ENCODE measurements at regions not wholly inside any gene's neighbourhood (a gene's known extent, or its start where the extent isn't known, plus 50 kb on each side); places are given as distances from the start of the nearest gene placed in this dataset.

GRCh38 chr2:120817956-120818325, 82.3 kb downstream of the GLI2 start:
- TF ChIP-seq, protein P1, sequence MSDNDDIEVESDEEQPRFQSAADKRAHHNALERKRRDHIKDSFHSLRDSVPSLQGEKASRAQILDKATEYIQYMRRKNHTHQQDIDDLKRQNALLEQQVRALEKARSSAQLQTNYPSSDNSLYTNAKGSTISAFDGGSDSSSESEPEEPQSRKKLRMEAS (IDR thresholded peaks at IDR 0.05; ENCODE audit: low read depth, low read length), result no peak
- TF ChIP-seq MYC (IDR thresholded peaks at IDR 0.05; ENCODE audit: low read depth, low read length), result no peak
- no peak for TF ChIP-seq CTCF (IDR thresholded peaks at IDR 0.05; ENCODE audit: low read depth, low read length)
- no peak for TF ChIP-seq POLR2A (IDR thresholded peaks at IDR 0.05; ENCODE audit: extremely low read depth, insufficient read length)
- no peak for DNase-seq (ENCODE audit: low read depth)
- H3K4me3 ChIP-seq (ENCODE audit: low read depth, low read length), result no peak overlapping the region

GRCh38 chr2:120818441-120818920, 82.8 kb downstream of the GLI2 start:
- DNase-seq (ENCODE audit: low read depth), result no peak
- H3K4me3 ChIP-seq (ENCODE audit: low read depth, low read length), result no peak overlapping the region
- TF ChIP-seq, protein P1 (IDR thresholded peaks at IDR 0.05; ENCODE audit: low read depth, low read length), result no peak
- TF ChIP-seq POLR2A (IDR thresholded peaks at IDR 0.05; ENCODE audit: extremely low read depth, insufficient read length), result no peak
- TF ChIP-seq MYC (IDR thresholded peaks at IDR 0.05; ENCODE audit: low read depth, low read length), result no peak
- TF ChIP-seq CTCF (IDR thresholded peaks at IDR 0.05; ENCODE audit: low read depth, low read length), result no peak

- TF ChIP-seq POLR2A (IDR thresholded peaks at IDR 0.05; ENCODE audit: extremely low read depth, insufficient read length) (no peak), CTCF (IDR thresholded peaks at IDR 0.05; ENCODE audit: low read depth, low read length) (no peak), MYC (IDR thresholded peaks at IDR 0.05; ENCODE audit: low read depth, low read length) (no peak)
- TF ChIP-seq, protein P1 (IDR thresholded peaks at IDR 0.05; ENCODE audit: low read depth, low read length), result no peak
- no peak overlapping the region for H3K4me3 ChIP-seq (ENCODE audit: low read depth, low read length)
- DNase-seq (ENCODE audit: low read depth), result no peak
Measured at GRCh38 chr2:120819720-120820210, 84.1 kb downstream of the GLI2 start.

DNA sequence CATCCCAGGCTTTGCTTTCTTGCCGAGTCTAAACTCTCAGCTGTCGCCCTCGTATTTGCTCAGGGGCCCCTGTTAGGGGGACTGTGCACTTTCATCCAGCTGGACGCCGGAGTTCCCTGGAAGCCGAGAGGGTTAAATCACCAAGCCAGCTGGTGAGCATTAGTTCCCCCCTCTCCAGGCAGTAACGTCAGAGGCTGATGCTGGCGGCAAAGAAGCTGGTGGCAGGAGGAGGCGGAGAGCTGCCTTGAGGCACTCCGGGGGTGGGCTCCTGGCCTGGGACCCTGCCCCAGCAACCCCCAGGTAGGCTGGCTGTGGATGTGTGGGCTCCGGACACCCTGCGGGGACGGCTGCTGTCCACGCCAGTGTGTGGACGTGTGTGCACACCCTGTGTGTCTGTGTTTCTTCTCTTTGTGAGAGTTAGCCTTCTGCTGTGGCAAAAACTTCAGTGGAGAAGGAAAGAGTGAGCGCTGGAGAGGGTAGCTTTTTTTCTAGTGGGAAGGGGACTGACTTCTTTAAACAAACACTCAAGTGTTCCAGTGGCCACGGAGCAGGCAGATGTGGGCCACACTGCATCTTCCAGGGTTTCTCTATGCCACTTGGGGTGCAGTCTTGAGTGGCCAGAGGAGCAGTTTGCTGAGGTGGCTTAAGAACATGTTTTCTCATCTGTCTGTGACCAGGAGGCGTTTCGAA, 84.7 kb downstream of the GLI2 start:
- no peak for DNase-seq (ENCODE audit: low read depth)
- H3K4me3 ChIP-seq (ENCODE audit: low read depth, low read length), result no peak overlapping the region
- TF ChIP-seq, protein P1 (IDR thresholded peaks at IDR 0.05; ENCODE audit: low read depth, low read length), result no peak
- TF ChIP-seq CTCF (IDR thresholded peaks at IDR 0.05; ENCODE audit: low read depth, low read length), result no peak

- H3K4me3 ChIP-seq (ENCODE audit: low read depth, low read length), result no peak overlapping the region
- TF ChIP-seq CTCF (IDR thresholded peaks at IDR 0.05; ENCODE audit: low read depth, low read length) (no peak), POLR2A (IDR thresholded peaks at IDR 0.05; ENCODE audit: extremely low read depth, insufficient read length) (no peak), MYC (IDR thresholded peaks at IDR 0.05; ENCODE audit: low read depth, low read length) (no peak)
- TF ChIP-seq, protein P1 (IDR thresholded peaks at IDR 0.05; ENCODE audit: low read depth, low read length), result no peak
- peak; percentile 9 for DNase-seq (ENCODE audit: low read depth)
Measured at GRCh38 chr2:120820953-120821279, 85.2 kb downstream of the GLI2 start.

Data from NB4 (cell line).